ENCODE measurements at regions not wholly inside any gene's neighbourhood (a gene's known extent, or its start where the extent isn't known, plus 50 kb on each side); places are given as distances from the start of the nearest gene placed in this dataset.

DNA sequence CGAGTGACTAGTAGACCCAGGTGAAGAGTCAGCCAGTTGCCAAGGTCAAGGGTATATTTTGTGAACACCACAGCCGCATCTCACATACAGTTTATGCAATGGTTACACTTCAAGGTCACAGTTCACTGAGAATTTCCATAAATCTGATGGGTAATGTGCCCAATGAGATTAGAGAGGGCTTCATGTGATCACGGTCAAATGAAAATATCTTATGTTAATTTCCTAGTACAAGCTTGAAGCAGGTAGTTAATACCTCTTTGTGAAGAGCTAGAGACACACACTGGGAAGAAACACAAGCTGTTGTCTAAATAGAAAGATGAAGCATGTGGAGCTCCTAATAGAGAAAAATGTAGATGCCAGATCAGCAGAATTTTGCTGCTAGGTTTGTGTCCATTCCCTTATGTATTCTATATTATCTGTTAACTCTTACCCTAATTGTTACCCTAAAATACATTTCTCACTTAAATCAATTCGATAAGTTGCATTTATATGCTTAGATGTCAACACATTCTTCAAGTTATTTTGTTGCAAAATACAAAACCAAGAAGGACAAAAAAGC, 136.0 kb downstream of the NR2F2 start:
- Histone ChIP-seq H3K4me3 (ENCODE audit: low read depth, low read length) (no peak overlapping the region), H3K4me1 (no peaks in the 10 kb centered on the region), H3K27me3 (replicated peaks; ENCODE audit: control insufficient read depth, insufficient read depth, low read length) (no peaks in the 10 kb centered on the region), H3K9me3 (no peaks in the 10 kb centered on the region), H3K36me3 (ENCODE audit: control insufficient read depth, insufficient read depth, low read length) (no peaks in the 10 kb centered on the region)
- CTCF ChIA-PET, result no interaction called here
- Mint-ChIP-seq H3K36me3 (ENCODE audit: insufficient read depth, unreplicated experiment) (no peaks in the 10 kb centered on the region), H3K4me3 (ENCODE audit: unreplicated experiment) (no peak overlapping the region), H3K27me3 (ENCODE audit: insufficient read depth, unreplicated experiment) (peaks cover 32% of the 10 kb centered on the region), H3K9me3 (ENCODE audit: unreplicated experiment) (no peaks in the 10 kb centered on the region), H3K27ac (ENCODE audit: unreplicated experiment) (no peak overlapping the region), H3K4me1 (ENCODE audit: low read depth, unreplicated experiment) (no peaks in the 10 kb centered on the region)
- BruUV-seq (replicated peaks), result no TSS peak
- intact Hi-C loops (cut with micrococcal nuclease; ENCODE audit: unreplicated experiment), result no loop called here
- DNase-seq, result no peak
- POLR2A ChIA-PET, result no interaction called here
- TF ChIP-seq, protein P1, sequence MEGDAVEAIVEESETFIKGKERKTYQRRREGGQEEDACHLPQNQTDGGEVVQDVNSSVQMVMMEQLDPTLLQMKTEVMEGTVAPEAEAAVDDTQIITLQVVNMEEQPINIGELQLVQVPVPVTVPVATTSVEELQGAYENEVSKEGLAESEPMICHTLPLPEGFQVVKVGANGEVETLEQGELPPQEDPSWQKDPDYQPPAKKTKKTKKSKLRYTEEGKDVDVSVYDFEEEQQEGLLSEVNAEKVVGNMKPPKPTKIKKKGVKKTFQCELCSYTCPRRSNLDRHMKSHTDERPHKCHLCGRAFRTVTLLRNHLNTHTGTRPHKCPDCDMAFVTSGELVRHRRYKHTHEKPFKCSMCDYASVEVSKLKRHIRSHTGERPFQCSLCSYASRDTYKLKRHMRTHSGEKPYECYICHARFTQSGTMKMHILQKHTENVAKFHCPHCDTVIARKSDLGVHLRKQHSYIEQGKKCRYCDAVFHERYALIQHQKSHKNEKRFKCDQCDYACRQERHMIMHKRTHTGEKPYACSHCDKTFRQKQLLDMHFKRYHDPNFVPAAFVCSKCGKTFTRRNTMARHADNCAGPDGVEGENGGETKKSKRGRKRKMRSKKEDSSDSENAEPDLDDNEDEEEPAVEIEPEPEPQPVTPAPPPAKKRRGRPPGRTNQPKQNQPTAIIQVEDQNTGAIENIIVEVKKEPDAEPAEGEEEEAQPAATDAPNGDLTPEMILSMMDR (IDR thresholded peaks at IDR 0.05; ENCODE audit: insufficient read depth in 1 of 2, low read depth in 1 of 2, low read length in 1 of 2, severe bottlenecking in 1 of 2, unreplicated experiment in 1 of 2), result no peak

DNA sequence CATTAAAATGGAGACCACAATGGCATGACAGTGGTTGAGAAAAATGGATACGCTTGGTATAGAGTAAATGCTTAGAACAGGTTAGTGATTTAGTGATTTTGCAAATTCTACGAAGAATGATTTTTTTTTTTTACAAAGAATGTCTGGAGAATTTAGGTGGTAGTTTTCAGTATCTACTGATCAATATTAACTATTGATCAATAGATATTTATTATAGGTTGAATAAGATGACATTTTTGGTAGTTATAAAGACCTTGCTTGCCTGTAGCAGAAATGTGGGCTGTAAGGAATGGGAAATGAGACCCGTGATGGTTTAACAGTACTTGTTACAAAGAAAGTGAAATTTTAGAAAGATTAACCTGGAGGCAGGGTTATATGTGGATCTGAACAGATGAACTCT, 137.5 kb downstream of the NR2F2 start:
- POLR2A ChIA-PET, result no interaction called here
- H3K27me3 ChIP-seq (replicated peaks; ENCODE audit: control insufficient read depth, insufficient read depth, low read length), result no peaks in the 10 kb centered on the region
- no TSS peak for BruUV-seq (replicated peaks)

GRCh38 chr15:96470681-96471310, 140.3 kb downstream of the NR2F2 start:
- CTCF ChIA-PET, result no interaction called here
- no peak overlapping the region for H3K4me3 Mint-ChIP-seq (ENCODE audit: unreplicated experiment)
- H3K9me3 ChIP-seq, result no peaks in the 10 kb centered on the region
- no peaks in the 10 kb centered on the region for H3K36me3 ChIP-seq (ENCODE audit: control insufficient read depth, insufficient read depth, low read length)
- no peak for DNase-seq
- peaks cover 7% of the 10 kb centered on the region for H3K4me1 Mint-ChIP-seq (ENCODE audit: low read depth, unreplicated experiment)
- no peak overlapping the region for H3K27ac Mint-ChIP-seq (ENCODE audit: unreplicated experiment)
- no peaks in the 10 kb centered on the region for H3K27me3 ChIP-seq (replicated peaks; ENCODE audit: control insufficient read depth, insufficient read depth, low read length)
- 0 out of 2 replicates have a peak, but pooled peaks cover 4% of the 10 kb centered on the region for H3K4me1 ChIP-seq
- POLR2A ChIA-PET, result no interaction called here
- intact Hi-C loops (cut with micrococcal nuclease; ENCODE audit: unreplicated experiment), result no loop called here
- no TSS peak for BruUV-seq (replicated peaks)
- TF ChIP-seq, protein P1 (IDR thresholded peaks at IDR 0.05; ENCODE audit: insufficient read depth in 1 of 2, low read depth in 1 of 2, low read length in 1 of 2, severe bottlenecking in 1 of 2, unreplicated experiment in 1 of 2), result no peak
- H3K4me3 ChIP-seq (ENCODE audit: low read depth, low read length), result no peak overlapping the region
- H3K36me3 Mint-ChIP-seq (ENCODE audit: insufficient read depth, unreplicated experiment), result no peaks in the 10 kb centered on the region
- no peaks in the 10 kb centered on the region for H3K9me3 Mint-ChIP-seq (ENCODE audit: unreplicated experiment)
- H3K27me3 Mint-ChIP-seq (ENCODE audit: insufficient read depth, unreplicated experiment), result peaks cover 36% of the 10 kb centered on the region

More for the DNA sequence above, 137.5 kb downstream of the NR2F2 start:
- intact Hi-C loops (cut with micrococcal nuclease; ENCODE audit: unreplicated experiment), result no loop called here
- H3K36me3 Mint-ChIP-seq (ENCODE audit: insufficient read depth, unreplicated experiment), result no peaks in the 10 kb centered on the region
- no peak overlapping the region for H3K27ac Mint-ChIP-seq (ENCODE audit: unreplicated experiment)
- H3K9me3 Mint-ChIP-seq (ENCODE audit: unreplicated experiment), result no peaks in the 10 kb centered on the region
- Histone ChIP-seq H3K4me3 (ENCODE audit: low read depth, low read length) (no peak overlapping the region), H3K9me3 (no peaks in the 10 kb centered on the region), H3K36me3 (ENCODE audit: control insufficient read depth, insufficient read depth, low read length) (no peaks in the 10 kb centered on the region), H3K4me1 (no peaks in the 10 kb centered on the region)
- CTCF ChIA-PET, result no interaction called here
- H3K4me3 Mint-ChIP-seq (ENCODE audit: unreplicated experiment), result no peak overlapping the region
- H3K27me3 Mint-ChIP-seq (ENCODE audit: insufficient read depth, unreplicated experiment), result peaks cover 37% of the 10 kb centered on the region
- H3K4me1 Mint-ChIP-seq (ENCODE audit: low read depth, unreplicated experiment), result no peaks in the 10 kb centered on the region
- DNase-seq, result no peak
- TF ChIP-seq, protein P1 (IDR thresholded peaks at IDR 0.05; ENCODE audit: insufficient read depth in 1 of 2, low read depth in 1 of 2, low read length in 1 of 2, severe bottlenecking in 1 of 2, unreplicated experiment in 1 of 2), result no peak
